IPS-15b (cell line): ENCODE measurements at regions not wholly inside any gene's neighbourhood (a gene's known extent, or its start where the extent isn't known, plus 50 kb on each side); places are given as distances from the start of the nearest gene placed in this dataset.

Experiments
- H3K27me3 ChIP-seq: one replicate; pipeline ENCODE4 v1.6.1; 2013; ENCODE audit warnings: low read length; ENCODE audit not compliant: control insufficient read depth, insufficient read depth
- H3K36me3 ChIP-seq: one replicate; pipeline ENCODE4 v1.6.1; 2013; ENCODE audit warnings: low read length; ENCODE audit not compliant: control insufficient read depth, insufficient read depth
- H3K4me1 ChIP-seq: one replicate; pipeline ENCODE4 v1.6.1; 2013; ENCODE audit warnings: mild to moderate bottlenecking, low read length; ENCODE audit not compliant: control insufficient read depth, insufficient read depth
- H3K4me3 ChIP-seq: one replicate; pipeline ENCODE4 v1.5.1; 2013; ENCODE audit warnings: low read depth, low read length
- H3K9ac ChIP-seq: one replicate; pipeline ENCODE4 v1.6.1; 2013; ENCODE audit warnings: low read depth, mild to moderate bottlenecking, low read length
- H3K9me3 ChIP-seq: one replicate; pipeline ENCODE4 v1.6.1; 2013; ENCODE audit warnings: mild to moderate bottlenecking, low read length; ENCODE audit not compliant: control insufficient read depth, insufficient read depth

DNA sequence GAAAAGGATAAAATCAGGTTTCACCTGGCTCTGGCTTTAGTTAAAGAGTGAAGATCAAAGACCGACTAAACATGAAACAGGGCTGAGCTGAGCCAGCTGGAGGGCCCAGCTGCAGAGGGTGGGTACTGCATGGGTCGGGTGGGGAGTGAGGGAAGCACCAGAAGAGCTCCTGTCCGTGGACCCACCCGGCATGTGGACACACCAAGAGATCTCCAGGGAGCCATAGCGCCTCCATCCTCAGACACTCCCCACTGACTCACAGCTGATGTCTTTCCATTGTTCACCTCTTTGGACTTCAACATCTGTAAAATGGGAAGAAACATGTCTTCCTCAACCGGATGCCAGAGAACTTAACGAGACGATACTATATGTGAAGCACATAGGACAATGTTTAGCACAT lies 178.3 kb upstream of the KLHL29 start:
- Histone ChIP-seq H3K27me3 (no peaks in the 10 kb centered on the region), H3K9ac (no peak overlapping the region), H3K4me3 (no peak overlapping the region), H3K9me3 (no peaks in the 10 kb centered on the region), H3K36me3 (no peaks in the 10 kb centered on the region), H3K4me1 (no peaks in the 10 kb centered on the region)

GRCh38 chr2:23207871-23208270 lies 177.1 kb upstream of the KLHL29 start:
- H3K36me3 ChIP-seq: no peaks in the 10 kb centered on the region
- no peaks in the 10 kb centered on the region for H3K27me3 ChIP-seq
- H3K9me3 ChIP-seq: no peaks in the 10 kb centered on the region
- H3K4me3 ChIP-seq: no peak overlapping the region
- no peak overlapping the region for H3K9ac ChIP-seq
- H3K4me1 ChIP-seq: no peaks in the 10 kb centered on the region

DNA sequence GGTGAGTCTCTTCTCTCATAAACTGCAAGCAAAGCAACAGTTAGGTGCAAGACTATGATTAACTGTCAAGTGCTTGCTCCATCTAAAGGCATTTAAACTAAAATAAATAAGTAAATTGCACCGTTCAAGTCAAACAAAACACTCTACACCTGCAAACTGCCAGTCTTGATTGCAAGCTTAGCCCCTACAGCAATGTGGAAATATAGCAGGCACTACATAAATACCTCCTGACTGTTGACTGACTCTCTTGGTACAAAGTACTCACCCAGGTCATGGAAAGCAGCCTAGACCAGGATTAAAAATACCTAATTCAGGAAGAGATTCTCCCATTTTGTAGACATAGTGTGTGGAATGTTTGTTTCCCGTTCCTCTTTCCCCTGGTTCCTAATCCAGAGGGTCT lies 176.6 kb upstream of the KLHL29 start:
- no peaks in the 10 kb centered on the region for H3K9me3 ChIP-seq
- H3K4me3 ChIP-seq: no peak overlapping the region
- H3K9ac ChIP-seq: no peak overlapping the region
- no peaks in the 10 kb centered on the region for H3K36me3 ChIP-seq
- H3K4me1 ChIP-seq: no peaks in the 10 kb centered on the region
- H3K27me3 ChIP-seq: no peaks in the 10 kb centered on the region

- H3K9ac ChIP-seq: no peak overlapping the region
- H3K9me3 ChIP-seq: no peaks in the 10 kb centered on the region
- no peaks in the 10 kb centered on the region for H3K27me3 ChIP-seq
- H3K4me3 ChIP-seq: no peak overlapping the region
- no peaks in the 10 kb centered on the region for H3K4me1 ChIP-seq
- H3K36me3 ChIP-seq: no peaks in the 10 kb centered on the region
These were observed 175.9 kb upstream of the KLHL29 start for GRCh38 chr2:23209059-23209458.

- H3K27me3 ChIP-seq: no peaks in the 10 kb centered on the region
- no peaks in the 10 kb centered on the region for H3K36me3 ChIP-seq
- H3K9me3 ChIP-seq: no peaks in the 10 kb centered on the region
- H3K4me1 ChIP-seq: no peaks in the 10 kb centered on the region
- H3K9ac ChIP-seq: no peak overlapping the region
- no peak overlapping the region for H3K4me3 ChIP-seq
These were observed 172.9 kb upstream of the KLHL29 start for GRCh38 chr2:23211987-23212583.

- no peaks in the 10 kb centered on the region for H3K27me3 ChIP-seq
- H3K4me1 ChIP-seq: no peaks in the 10 kb centered on the region
- H3K36me3 ChIP-seq: no peaks in the 10 kb centered on the region
- no peak overlapping the region for H3K9ac ChIP-seq
- no peaks in the 10 kb centered on the region for H3K9me3 ChIP-seq
- no peak overlapping the region for H3K4me3 ChIP-seq
These were observed 171.8 kb upstream of the KLHL29 start for GRCh38 chr2:23213196-23213595.

DNA sequence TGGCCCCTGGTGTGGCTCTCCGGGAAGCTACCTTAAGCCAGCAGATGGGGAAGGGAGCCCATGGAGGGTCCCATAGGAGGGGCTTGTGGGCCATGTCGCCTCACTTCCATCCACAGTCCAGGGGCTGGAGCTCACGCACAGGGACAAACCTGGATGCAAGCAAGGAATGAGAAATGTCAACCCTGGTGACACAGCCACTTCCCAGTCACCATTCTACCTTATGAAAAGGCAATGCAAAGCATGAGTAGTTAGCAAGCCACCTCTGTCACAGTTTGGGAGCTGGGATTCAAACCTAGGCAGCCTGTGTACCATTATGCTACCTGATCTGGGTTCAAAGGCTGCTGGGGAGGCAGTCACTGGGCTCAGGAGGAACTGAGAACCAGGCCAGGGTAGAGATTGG lies 170.0 kb upstream of the KLHL29 start:
- Histone ChIP-seq H3K9me3 (no peaks in the 10 kb centered on the region), H3K4me3 (no peak overlapping the region), H3K9ac (no peak overlapping the region), H3K4me1 (no peaks in the 10 kb centered on the region), H3K36me3 (no peaks in the 10 kb centered on the region), H3K27me3 (no peaks in the 10 kb centered on the region)

DNA sequence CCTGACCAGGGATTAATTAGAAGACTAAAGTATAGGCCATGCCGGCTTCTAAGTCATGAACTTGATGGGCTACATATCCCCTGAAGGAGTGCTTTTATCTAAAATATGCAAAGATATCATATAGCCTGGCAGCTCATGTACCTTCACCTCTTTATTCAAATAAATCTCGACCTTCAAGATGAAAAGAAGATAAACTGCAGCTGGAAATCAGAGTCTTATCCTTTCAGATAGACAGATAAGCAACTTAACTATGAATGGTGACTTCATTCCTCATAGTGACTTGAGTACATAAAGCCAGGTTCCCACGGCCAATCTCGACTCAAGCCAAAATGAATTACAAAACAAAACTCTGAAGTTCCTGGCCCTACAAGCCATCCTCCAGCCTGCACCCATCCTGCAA lies 165.3 kb upstream of the KLHL29 start:
- H3K36me3 ChIP-seq: no peaks in the 10 kb centered on the region
- H3K4me3 ChIP-seq: no peak overlapping the region
- no peak overlapping the region for H3K9ac ChIP-seq
- no peaks in the 10 kb centered on the region for H3K9me3 ChIP-seq
- no peaks in the 10 kb centered on the region for H3K4me1 ChIP-seq
- H3K27me3 ChIP-seq: no peaks in the 10 kb centered on the region

GRCh38 chr2:23220513-23221094 lies 164.4 kb upstream of the KLHL29 start:
- H3K36me3 ChIP-seq: no peaks in the 10 kb centered on the region
- no peak overlapping the region for H3K4me3 ChIP-seq
- H3K9me3 ChIP-seq: no peaks in the 10 kb centered on the region
- no peaks in the 10 kb centered on the region for H3K4me1 ChIP-seq
- no peak overlapping the region for H3K9ac ChIP-seq
- no peaks in the 10 kb centered on the region for H3K27me3 ChIP-seq

- Histone ChIP-seq H3K4me1 (no peaks in the 10 kb centered on the region), H3K36me3 (no peaks in the 10 kb centered on the region), H3K9me3 (no peaks in the 10 kb centered on the region), H3K27me3 (no peaks in the 10 kb centered on the region), H3K9ac (no peak overlapping the region), H3K4me3 (no peak overlapping the region)
These were observed 163.7 kb upstream of the KLHL29 start for GRCh38 chr2:23221236-23221635.

GRCh38 chr2:23221901-23222300 lies 163.1 kb upstream of the KLHL29 start:
- H3K4me1 ChIP-seq: no peaks in the 10 kb centered on the region
- H3K36me3 ChIP-seq: no peaks in the 10 kb centered on the region
- no peak overlapping the region for H3K4me3 ChIP-seq
- no peak overlapping the region for H3K9ac ChIP-seq
- H3K27me3 ChIP-seq: no peaks in the 10 kb centered on the region
- H3K9me3 ChIP-seq: no peaks in the 10 kb centered on the region

- Histone ChIP-seq H3K27me3 (no peaks in the 10 kb centered on the region), H3K9ac (no peak overlapping the region), H3K4me1 (no peaks in the 10 kb centered on the region), H3K36me3 (no peaks in the 10 kb centered on the region), H3K9me3 (no peaks in the 10 kb centered on the region), H3K4me3 (no peak overlapping the region)
These were observed 154.1 kb upstream of the KLHL29 start for GRCh38 chr2:23230885-23231284.
